Ovary (tissue), 3 donors: ENCODE measurements at regions not wholly inside any gene's neighbourhood (a gene's known extent, or its start where the extent isn't known, plus 50 kb on each side); places are given as distances from the start of the nearest gene placed in this dataset.
"Not testable (repeated sequence)": the region's sequence is repeated elsewhere in the genome, so short reads cannot be mapped to it uniquely, and the experiment has no call there.

Experiments used
- CTCF ChIP-seq, 3 donors: fragments of 450-650 bp in 2 of 3; fragments of 200-600 bp in 1 of 3; IDR thresholded peaks; one replicate each; pipeline versions ENCODE4 v1.5.1 to v1.8.0; 2016 to 2022; ENCODE audit warnings: antibody characterized with exemption in 3 of 3, mild to moderate bottlenecking in 1 of 3
- POLR2A ChIP-seq: fragments of 450-650 bp; IDR thresholded peaks from one replicate; pipeline ENCODE4 v1.6.1; 2017; ENCODE audit warnings: antibody characterized with exemption, mild to moderate bottlenecking, moderate library complexity
- donor health status: DM: no; HTN: no; CAD: no.

GRCh38 chr2:87276673-87277072 is 255.0 kb upstream of the PLGLB1 start:
- not testable (repeated sequence) for TF ChIP-seq POLR2A; CTCF (IDR thresholded peaks at IDR 0.05)
